ENCODE measurements at regions not wholly inside any gene's neighbourhood (a gene's known extent, or its start where the extent isn't known, plus 50 kb on each side); places are given as distances from the start of the nearest gene placed in this dataset.
A peak's percentile ranks its signal among the peaks of the same experiment; 100 is the strongest.

- H3K9me3 Mint-ChIP-seq = peaks cover 0 to 7% (median 4%) of the 10 kb centered on the region in 7 donors
- no peak overlapping the region for H3K9ac ChIP-seq (ENCODE audit: insufficient read depth, low read length, poor library complexity, severe bottlenecking)
- TF ChIP-seq CTCF (IDR thresholded peaks at IDR 0.05) = no peak
- H3K4me3 Mint-ChIP-seq = no peak overlapping the region
- no peak overlapping the region for H3K4me3 ChIP-seq (replicated peaks in 1 of 3; ENCODE audit: low read depth in 2 of 3, low read length in 3 of 3)
- no peak overlapping the region for H3K4me2 ChIP-seq (replicated peaks; ENCODE audit: extremely low read depth, low read length, poor library complexity, severe bottlenecking)
- peaks cover 0 to 3% of the 10 kb centered on the region in 2 donors for H3K9me3 ChIP-seq (replicated peaks in 1 of 2; ENCODE audit: control insufficient read depth in 1 of 2, insufficient read depth in 1 of 2, low read length in 2 of 2)
- no peak overlapping the region for H3K27ac ChIP-seq (ENCODE audit: low read depth in 1 of 2, low read length in 2 of 2)
- no peak overlapping the region for H2AFZ ChIP-seq (ENCODE audit: insufficient read depth, low read depth, low read length, poor library complexity, severe bottlenecking)
- H3K27ac Mint-ChIP-seq = peak overlapping the region in 2 of 7 donors; percentile 36 to 48
- peaks cover 34 to 47% of the 10 kb centered on the region in 2 donors for H3K4me1 ChIP-seq (ENCODE audit: control insufficient read depth in 1 of 2, insufficient read depth in 2 of 2, low read length in 2 of 2)
- intact Hi-C loops (cut with micrococcal nuclease) = no loop called here
- no peaks in the 10 kb centered on the region for H3K36me3 Mint-ChIP-seq
- H3K79me2 ChIP-seq (ENCODE audit: insufficient read depth, low read length) = no peaks in the 10 kb centered on the region
- no peaks in the 10 kb centered on the region for H4K20me1 ChIP-seq (ENCODE audit: insufficient read depth, low read length)
- peaks cover 42% of the 10 kb centered on the region for H3K4me1 Mint-ChIP-seq
- H3K36me3 ChIP-seq (replicated peaks in 1 of 2; ENCODE audit: control insufficient read depth in 1 of 2, insufficient read depth in 2 of 2, low read length in 2 of 2) = no peaks in the 10 kb centered on the region
- no peak for DNase-seq
- WGBS (ENCODE audit: insufficient coverage) = no CpG with 5 or more reads among the region's 1 CpG
- H3K27me3 ChIP-seq (ENCODE audit: control insufficient read depth in 2 of 2, insufficient read depth in 2 of 2, low read length in 2 of 2) = no peaks in the 10 kb centered on the region
- peaks cover 0 to 3% (median 2%) of the 10 kb centered on the region in 3 donors for H3K27me3 Mint-ChIP-seq (ENCODE audit: low read depth in 3 of 3)
Measured at GRCh38 chr7:41476460-41476803, 226.5 kb downstream of the INHBA start.

DNA sequence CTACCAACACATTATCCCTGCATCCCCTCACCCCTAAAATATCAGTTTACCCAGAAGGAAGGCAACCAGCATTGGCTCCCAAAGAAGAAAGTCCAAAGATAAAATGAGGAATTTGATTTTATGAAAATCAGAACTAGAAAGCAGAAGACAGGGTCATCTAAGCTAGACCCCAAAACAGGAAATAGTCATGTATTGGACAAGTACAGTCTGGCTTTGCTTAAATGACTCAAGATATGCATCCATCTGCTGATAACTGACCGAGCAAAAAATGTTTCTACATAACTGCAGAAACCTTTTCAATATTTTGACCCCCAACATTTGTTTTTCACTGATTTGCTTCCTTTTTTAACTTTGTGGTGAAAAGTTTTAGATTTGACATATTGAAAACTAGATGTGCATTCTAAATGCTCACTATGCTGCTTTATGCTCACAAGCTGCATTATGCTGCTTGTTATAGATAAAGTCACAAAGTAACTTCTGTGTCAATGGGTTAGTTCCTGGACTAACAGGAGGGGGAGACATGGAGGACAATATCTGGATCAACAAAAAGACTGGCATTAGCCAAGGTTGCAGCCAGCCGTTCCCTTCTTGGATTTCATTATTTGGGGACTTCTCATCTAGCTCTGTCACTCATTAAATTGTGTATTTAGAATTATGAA is 227.0 kb downstream of the INHBA start:
- no peaks in the 10 kb centered on the region for H3K36me3 ChIP-seq (replicated peaks in 1 of 2; ENCODE audit: control insufficient read depth in 1 of 2, insufficient read depth in 2 of 2, low read length in 2 of 2)
- H3K4me2 ChIP-seq (replicated peaks; ENCODE audit: extremely low read depth, low read length, poor library complexity, severe bottlenecking) = no peak overlapping the region
- peaks cover 0 to 3% (median 2%) of the 10 kb centered on the region in 3 donors for H3K27me3 Mint-ChIP-seq (ENCODE audit: low read depth in 3 of 3)
- H3K4me3 ChIP-seq (replicated peaks in 1 of 3; ENCODE audit: low read depth in 2 of 3, low read length in 3 of 3) = no peak overlapping the region
- H3K27ac Mint-ChIP-seq = peak overlapping the region in 2 of 7 donors; percentile 35 to 48
- no peak for TF ChIP-seq CTCF (IDR thresholded peaks at IDR 0.05)
- peaks cover 0 to 7% (median 4%) of the 10 kb centered on the region in 7 donors for H3K9me3 Mint-ChIP-seq
- H3K4me3 Mint-ChIP-seq = no peak overlapping the region
- peak in 1 of 3 donors; percentile 14 for DNase-seq
- intact Hi-C loops (cut with micrococcal nuclease) = no loop called here
- peaks cover 0 to 3% of the 10 kb centered on the region in 2 donors for H3K9me3 ChIP-seq (replicated peaks in 1 of 2; ENCODE audit: control insufficient read depth in 1 of 2, insufficient read depth in 1 of 2, low read length in 2 of 2)
- peaks cover 34 to 48% of the 10 kb centered on the region in 2 donors for H3K4me1 ChIP-seq (ENCODE audit: control insufficient read depth in 1 of 2, insufficient read depth in 2 of 2, low read length in 2 of 2)
- no peak overlapping the region for H3K27ac ChIP-seq (ENCODE audit: low read depth in 1 of 2, low read length in 2 of 2)
- no peaks in the 10 kb centered on the region for H3K79me2 ChIP-seq (ENCODE audit: insufficient read depth, low read length)
- no peak overlapping the region for H2AFZ ChIP-seq (ENCODE audit: insufficient read depth, low read depth, low read length, poor library complexity, severe bottlenecking)
- H3K27me3 ChIP-seq (ENCODE audit: control insufficient read depth in 2 of 2, insufficient read depth in 2 of 2, low read length in 2 of 2) = no peaks in the 10 kb centered on the region
- no peaks in the 10 kb centered on the region for H4K20me1 ChIP-seq (ENCODE audit: insufficient read depth, low read length)
- peaks cover 46% of the 10 kb centered on the region for H3K4me1 Mint-ChIP-seq
- no peak overlapping the region for H3K9ac ChIP-seq (ENCODE audit: insufficient read depth, low read length, poor library complexity, severe bottlenecking)
- no peaks in the 10 kb centered on the region for H3K36me3 Mint-ChIP-seq
- no CpG with 5 or more reads among the region's 2 CpGs for WGBS (ENCODE audit: insufficient coverage)

Measured in CD14-positive monocyte (primary cell).